GM10248 (cell line): ENCODE measurements at regions not wholly inside any gene's neighbourhood (a gene's known extent, or its start where the extent isn't known, plus 50 kb on each side); places are given as distances from the start of the nearest gene placed in this dataset.

Source experiments
- CTCF ChIA-PET: fragments of 300-600 bp; sonication (Branson Sonifier 250); formaldehyde crosslinking; extraction: SDS; loops from one replicate; lab custom pipeline; 2021; ENCODE audit warnings: antibody characterized with exemption; lab: Yijun Ruan, JAX
- POLR2A ChIA-PET: fragments of 350-650 bp; sonication (Branson Sonifier 250); formaldehyde crosslinking; extraction: SDS; loops from one replicate; lab custom pipeline; 2020; ENCODE audit warnings: antibody characterized with exemption; lab: Yijun Ruan, JAX
- DNase-seq: peaks from one replicate; pipeline ENCODE4 v3.0.0; 2012; ENCODE audit errors: extremely low spot score
- CTCF ChIP-seq: IDR thresholded peaks from 2 replicates; pipeline ENCODE4 v1.5.1; 2012; ENCODE audit warnings: mild to moderate bottlenecking, low read depth; ENCODE audit errors: extremely low read depth, missing control alignments, control extremely low read depth

- no peak for TF ChIP-seq CTCF
- POLR2A ChIA-PET: no interaction called here
- CTCF ChIA-PET: interaction anchor here (1.0 to 1.9 kb wide), 2 partner anchors 13 to 586 kb away, joined by 3 read pairs; no protein-coding TSS in a partner anchor
- no peak for DNase-seq
These were observed 203.3 kb upstream of the IMPG1 start for GRCh38 chr6:76275746-76276145.

DNA sequence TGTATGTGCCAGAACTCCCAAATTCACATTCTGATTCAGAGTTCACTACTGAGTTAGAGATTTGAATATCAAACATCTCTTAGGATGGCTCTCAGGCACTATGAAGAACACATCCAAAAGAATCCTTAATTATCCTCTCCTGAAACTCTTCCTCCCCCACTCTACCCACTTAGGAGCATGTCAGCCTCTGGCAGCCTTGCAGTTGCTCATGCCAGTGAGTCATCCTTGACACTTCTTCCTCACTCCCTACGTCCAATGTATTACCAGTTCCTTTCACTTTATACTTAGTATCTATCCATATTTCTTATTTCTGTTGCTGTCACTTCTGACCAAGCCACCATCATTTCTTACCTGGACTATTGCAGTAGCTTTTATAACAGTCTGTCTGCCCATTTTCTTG lies 192.0 kb upstream of the IMPG1 start:
- no peak for DNase-seq
- ChIA-PET POLR2A (no interaction called here), CTCF (interaction anchor here (1.0 kb wide), 1 partner anchor 32 kb away, joined by 3 read pairs; no protein-coding TSS in a partner anchor)
- TF ChIP-seq CTCF: no peak

GRCh38 chr6:76262240-76262639 lies 189.8 kb upstream of the IMPG1 start:
- no peak for TF ChIP-seq CTCF
- ChIA-PET CTCF (no interaction called here), POLR2A (no interaction called here)
- no peak for DNase-seq

GRCh38 chr6:76250666-76251065 lies 178.2 kb upstream of the IMPG1 start:
- no peak for DNase-seq
- no peak for TF ChIP-seq CTCF
- POLR2A ChIA-PET: no interaction called here
- CTCF ChIA-PET: no interaction called here

DNA sequence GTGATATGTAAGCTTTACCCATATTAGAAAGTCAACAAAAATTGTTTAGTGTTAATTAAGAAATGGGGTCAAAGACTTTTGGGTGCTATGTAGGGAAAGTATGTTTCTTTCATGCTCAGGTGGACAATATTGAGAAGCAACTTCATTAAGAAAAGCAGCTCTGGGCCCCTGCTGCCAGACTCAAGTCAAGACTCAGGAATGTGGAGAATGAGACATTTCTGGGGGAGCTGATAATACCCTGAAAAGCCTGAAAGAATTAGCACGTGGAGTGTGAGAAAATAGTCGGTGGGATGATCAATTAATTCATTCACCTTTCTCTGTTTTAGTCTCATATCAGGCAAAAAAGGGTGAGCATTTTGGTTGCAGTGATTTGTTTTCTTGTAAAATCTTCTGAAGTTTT lies 175.1 kb upstream of the IMPG1 start:
- CTCF ChIA-PET: no interaction called here
- TF ChIP-seq CTCF: no peak
- POLR2A ChIA-PET: no interaction called here
- no peak for DNase-seq

GRCh38 chr6:76240092-76240491 lies 167.6 kb upstream of the IMPG1 start:
- TF ChIP-seq CTCF: no peak
- no peak for DNase-seq
- POLR2A ChIA-PET: no interaction called here
- CTCF ChIA-PET: no interaction called here

GRCh38 chr6:76230711-76231110 lies 158.2 kb upstream of the IMPG1 start:
- no peak for TF ChIP-seq CTCF
- POLR2A ChIA-PET: no interaction called here
- no peak for DNase-seq
- CTCF ChIA-PET: interaction anchor here (1.4 kb wide), 1 partner anchor 15 kb away, joined by 3 read pairs; no protein-coding TSS in a partner anchor
